ENCODE measurements at regions not wholly inside any gene's neighbourhood (a gene's known extent, or its start where the extent isn't known, plus 50 kb on each side); places are given as distances from the start of the nearest gene placed in this dataset.

DNA sequence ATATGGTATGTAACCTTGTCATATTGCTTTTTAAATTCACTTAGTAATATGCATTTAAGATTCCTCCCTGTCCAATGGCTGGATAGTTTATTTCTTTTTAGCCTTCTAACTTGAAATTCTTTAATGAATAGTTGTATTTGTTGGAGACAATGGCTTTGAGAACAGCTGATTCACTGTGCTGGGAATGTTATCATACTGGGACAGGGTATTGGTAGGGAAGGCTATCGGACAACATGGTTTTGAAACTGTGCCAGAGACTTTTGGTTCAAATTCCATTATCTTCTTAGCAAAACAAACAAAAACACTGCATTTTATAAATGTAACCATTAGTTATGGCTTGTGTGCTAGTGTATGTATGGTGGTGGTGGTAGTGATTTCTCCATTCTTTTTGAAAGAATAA lies 517.1 kb upstream of the ANKRD30A start:
- H3K36me3 ChIP-seq, result no peaks in the 10 kb centered on the region
- intact Hi-C loops (cut with DNase I), result no loop called here
- no peak overlapping the region for H3K4me3 ChIP-seq
- no peaks in the 10 kb centered on the region for H3K4me1 ChIP-seq
- TF ChIP-seq, protein P1, sequence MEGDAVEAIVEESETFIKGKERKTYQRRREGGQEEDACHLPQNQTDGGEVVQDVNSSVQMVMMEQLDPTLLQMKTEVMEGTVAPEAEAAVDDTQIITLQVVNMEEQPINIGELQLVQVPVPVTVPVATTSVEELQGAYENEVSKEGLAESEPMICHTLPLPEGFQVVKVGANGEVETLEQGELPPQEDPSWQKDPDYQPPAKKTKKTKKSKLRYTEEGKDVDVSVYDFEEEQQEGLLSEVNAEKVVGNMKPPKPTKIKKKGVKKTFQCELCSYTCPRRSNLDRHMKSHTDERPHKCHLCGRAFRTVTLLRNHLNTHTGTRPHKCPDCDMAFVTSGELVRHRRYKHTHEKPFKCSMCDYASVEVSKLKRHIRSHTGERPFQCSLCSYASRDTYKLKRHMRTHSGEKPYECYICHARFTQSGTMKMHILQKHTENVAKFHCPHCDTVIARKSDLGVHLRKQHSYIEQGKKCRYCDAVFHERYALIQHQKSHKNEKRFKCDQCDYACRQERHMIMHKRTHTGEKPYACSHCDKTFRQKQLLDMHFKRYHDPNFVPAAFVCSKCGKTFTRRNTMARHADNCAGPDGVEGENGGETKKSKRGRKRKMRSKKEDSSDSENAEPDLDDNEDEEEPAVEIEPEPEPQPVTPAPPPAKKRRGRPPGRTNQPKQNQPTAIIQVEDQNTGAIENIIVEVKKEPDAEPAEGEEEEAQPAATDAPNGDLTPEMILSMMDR (IDR thresholded peaks at IDR 0.05), result no peak
- no peak for TF ChIP-seq POLR2A (IDR thresholded peaks at IDR 0.05)
- 67 to 77% (median 72%) methylated on average over 1 of the region's 1 CpG for WGBS, 4 donors
- ATAC-seq, result no peak
- DNase-seq, result no peak
- no peaks in the 10 kb centered on the region for H3K27me3 ChIP-seq
- no peak overlapping the region for H3K27ac ChIP-seq
- no peaks in the 10 kb centered on the region for H3K9me3 ChIP-seq

DNA sequence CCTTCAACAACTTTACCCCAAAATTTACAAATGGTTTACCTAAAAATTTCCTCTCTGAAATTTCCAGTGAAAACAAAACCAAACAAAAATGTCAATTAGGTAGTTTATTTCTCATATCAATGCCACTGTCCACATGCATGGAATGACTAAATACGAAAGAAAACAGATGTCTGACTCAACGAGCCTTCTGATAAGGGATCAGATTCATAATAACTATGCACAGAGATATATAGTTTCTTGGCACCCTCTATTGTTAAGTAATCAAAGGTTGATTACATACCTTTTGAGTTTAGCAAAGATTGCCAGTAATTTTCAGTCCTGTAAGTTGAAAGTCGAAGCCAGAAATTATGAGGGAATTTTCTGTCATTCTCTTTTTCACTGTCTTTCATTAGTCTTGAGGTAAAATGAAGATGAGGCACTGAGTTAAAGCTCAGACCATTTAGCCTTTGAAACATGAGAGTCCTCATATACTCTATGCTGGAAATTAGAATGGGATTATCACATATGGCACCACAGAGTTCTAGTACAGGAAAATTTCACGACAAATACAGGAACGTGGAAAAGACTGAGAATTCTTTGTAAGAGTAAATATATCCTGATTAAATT lies 519.1 kb upstream of the ANKRD30A start:
- intact Hi-C loops (cut with DNase I), result no loop called here
- TF ChIP-seq POLR2A (IDR thresholded peaks at IDR 0.05), result no peak
- TF ChIP-seq, protein P1 (IDR thresholded peaks at IDR 0.05), result no peak

DNA sequence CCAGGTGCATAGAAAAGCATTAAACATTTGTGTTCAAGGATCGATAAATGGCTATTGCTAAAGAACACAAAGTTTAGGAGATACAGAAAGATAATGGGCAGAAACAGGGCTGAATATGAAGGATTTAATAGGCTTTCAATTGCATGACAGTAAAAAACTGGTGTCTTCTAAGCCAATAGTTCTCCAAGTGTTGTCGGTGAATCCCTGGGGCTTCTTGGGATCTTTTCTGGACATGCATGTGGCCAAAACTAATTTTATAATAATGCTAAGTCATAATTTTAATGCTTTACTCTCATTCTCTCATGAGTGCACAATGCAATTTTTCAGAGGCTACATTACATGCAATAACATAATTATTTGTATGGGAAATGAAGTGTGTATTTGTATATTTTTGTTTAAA lies 521.1 kb upstream of the ANKRD30A start:
- Histone ChIP-seq H3K4me1 (no peaks in the 10 kb centered on the region), H3K4me3 (no peak overlapping the region), H3K9me3 (no peaks in the 10 kb centered on the region), H3K27ac (no peak overlapping the region), H3K27me3 (no peaks in the 10 kb centered on the region), H3K36me3 (no peaks in the 10 kb centered on the region)
- TF ChIP-seq, protein P1 (IDR thresholded peaks at IDR 0.05), result no peak
- TF ChIP-seq POLR2A (IDR thresholded peaks at IDR 0.05), result no peak
- DNase-seq, result no peak
- 75 to 84% (median 84%) methylated on average over 2 of the region's 2 CpGs for WGBS, 4 donors
- ATAC-seq, result no peak
- intact Hi-C loops (cut with DNase I), result no loop called here

More for the DNA sequence above, 519.1 kb upstream of the ANKRD30A start:
- no peak for ATAC-seq
- Histone ChIP-seq H3K9me3 (no peaks in the 10 kb centered on the region), H3K36me3 (no peaks in the 10 kb centered on the region), H3K4me1 (no peaks in the 10 kb centered on the region), H3K27ac (no peak overlapping the region), H3K27me3 (no peaks in the 10 kb centered on the region), H3K4me3 (no peak overlapping the region)
- WGBS, 4 donors, result 74 to 79% (median 75%) methylated on average over 5 of the region's 5 CpGs
- no peak for DNase-seq

DNA sequence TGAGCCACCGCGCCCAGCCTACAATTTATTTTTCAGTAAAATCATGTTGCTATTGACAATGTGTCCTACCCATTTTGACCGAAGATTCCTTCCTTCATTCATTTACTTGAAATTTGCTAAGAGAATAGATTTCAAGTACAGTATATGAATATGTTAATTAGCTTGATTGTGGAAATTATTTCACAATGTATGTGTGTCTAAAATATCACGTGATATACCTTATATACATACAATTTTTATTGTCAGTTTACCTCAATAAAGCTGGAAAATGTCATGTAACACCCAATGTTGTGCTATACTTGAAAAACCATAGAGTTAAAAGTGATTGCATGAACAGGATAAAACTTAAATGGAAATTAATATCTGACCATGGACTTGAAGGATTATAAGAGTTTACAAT lies 521.7 kb upstream of the ANKRD30A start:
- H3K9me3 ChIP-seq, result no peaks in the 10 kb centered on the region
- no peak overlapping the region for H3K4me3 ChIP-seq
- WGBS, 4 donors, result 95 to 99% (median 97%) methylated on average over 4 of the region's 4 CpGs
- no peak for DNase-seq
- H3K4me1 ChIP-seq, result no peaks in the 10 kb centered on the region
- TF ChIP-seq POLR2A (IDR thresholded peaks at IDR 0.05), result no peak
- TF ChIP-seq, protein P1 (IDR thresholded peaks at IDR 0.05), result no peak
- intact Hi-C loops (cut with DNase I), result no loop called here
- no peak overlapping the region for H3K27ac ChIP-seq
- no peaks in the 10 kb centered on the region for H3K36me3 ChIP-seq
- H3K27me3 ChIP-seq, result no peaks in the 10 kb centered on the region
- ATAC-seq, result no peak
